SU-DHL-6 (cell line): ENCODE measurements at regions not wholly inside any gene's neighbourhood (a gene's known extent, or its start where the extent isn't known, plus 50 kb on each side); places are given as distances from the start of the nearest gene placed in this dataset.

Experiments used
- CTCF ChIP-seq: fragments of 200-600 bp; sonication (generic); IDR thresholded peaks from one replicate; pipeline ENCODE4 v1.5.1; 2017; ENCODE audit warnings: antibody characterized with exemption, mild to moderate bottlenecking, low read length, moderate library complexity; ENCODE audit not compliant: insufficient read depth, poor library complexity, severe bottlenecking
- EZH2phosphoT487 ChIP-seq: fragments of 200-600 bp; sonication (generic), shearing (Covaris generic); conservative IDR thresholded peaks from 2 replicates; pipeline ENCODE4 v1.6.1; 2018; ENCODE audit warnings: mild to moderate bottlenecking, antibody characterized with exemption, low read length, moderate library complexity, mixed read lengths

- peak; percentile 89 for TF ChIP-seq CTCF
- TF ChIP-seq EZH2phosphoT487, result no peak
Observed at GRCh38 chr1:10960411-10961299, 51.8 kb upstream of the TARDBP start.
